Kidney (tissue), 13 donors: ENCODE measurements at regions not wholly inside any gene's neighbourhood (a gene's known extent, or its start where the extent isn't known, plus 50 kb on each side); places are given as distances from the start of the nearest gene placed in this dataset.
A peak's percentile ranks its signal among the peaks of the same experiment; 100 is the strongest.
"Not testable (repeated sequence)": the region's sequence is repeated elsewhere in the genome, so short reads cannot be mapped to it uniquely, and the experiment has no call there.

Experiments used
- DNase-seq, 5 donors: peaks; one replicate each; pipeline ENCODE4 v3.0.0-alpha.2; 2013 to 2020
- FAIRE-seq: peaks from 2 replicates; lab custom pipeline; 2012; peaks lifted over from hg19 to GRCh38; lab: Jason Lieb, UNC
- H3K27ac ChIP-seq, 2 donors: one replicate each; pipeline ENCODE4 v1.7.0; 2013; ENCODE audit warnings: low read depth in 2 of 2, low read length in 2 of 2, inconsistent platforms in 1 of 2
- H3K27me3 ChIP-seq: one replicate; pipeline ENCODE4 v1.7.1; 2013; ENCODE audit warnings: low read length, inconsistent platforms; ENCODE audit not compliant: control insufficient read depth, insufficient read depth
- H3K36me3 ChIP-seq, 3 donors: one replicate each; pipeline versions ENCODE4 v1.7.0 to v1.7.1; 2013; ENCODE audit warnings: low read length in 3 of 3, control low read depth in 1 of 3, inconsistent platforms in 1 of 3; ENCODE audit not compliant: insufficient read depth in 3 of 3, control insufficient read depth in 2 of 3
- H3K4me1 ChIP-seq, 3 donors: one replicate each; pipeline versions ENCODE4 v1.7.0 to v1.7.1; 2013; ENCODE audit warnings: low read length in 3 of 3, inconsistent platforms in 1 of 3, low read depth in 1 of 3; ENCODE audit not compliant: control insufficient read depth in 2 of 3, insufficient read depth in 2 of 3
- H3K4me3 ChIP-seq, 3 donors: one replicate each; pipeline versions ENCODE4 v1.7.0 to v1.8.1; 2013; ENCODE audit warnings: low read length in 3 of 3, control low read depth in 1 of 3, inconsistent platforms in 1 of 3
- H3K9ac ChIP-seq, 3 donors: one replicate each; pipeline versions ENCODE4 v1.7.0 to v1.7.1; 2013; ENCODE audit warnings: low read length in 3 of 3, control low read depth in 1 of 3, inconsistent platforms in 1 of 3
- H3K9me3 ChIP-seq, 3 donors: one replicate each; pipeline versions ENCODE4 v1.7.0 to v1.7.1; 2013; ENCODE audit warnings: low read length in 3 of 3, control low read depth in 1 of 3, inconsistent platforms in 1 of 3; ENCODE audit not compliant: control insufficient read depth in 2 of 3, insufficient read depth in 1 of 3
- intact Hi-C: fragments of 100-400 bp; cut with DNase I; formaldehyde crosslinking; loops from one replicate; pipeline ENCODE4 v1.11.1; 2022
- TF ChIP-seq, protein P1 (sequence below): IDR thresholded peaks from 3 replicates; pipeline ENCODE4 v1.5.1; 2012; ENCODE audit warnings: mild to moderate bottlenecking, moderate library complexity, borderline replicate concordance; ENCODE audit not compliant: insufficient read depth; ENCODE audit errors: extremely low read depth
- donor health status: control.
- donor health status: control.
- donor health status: control.
- donor health status: control.
- donor health status: control.
- donor health status: DM: yes; HTN: yes; CAD: no.
- donor health status: Normal renal cell carcinoma (clear cell type).

DNA sequence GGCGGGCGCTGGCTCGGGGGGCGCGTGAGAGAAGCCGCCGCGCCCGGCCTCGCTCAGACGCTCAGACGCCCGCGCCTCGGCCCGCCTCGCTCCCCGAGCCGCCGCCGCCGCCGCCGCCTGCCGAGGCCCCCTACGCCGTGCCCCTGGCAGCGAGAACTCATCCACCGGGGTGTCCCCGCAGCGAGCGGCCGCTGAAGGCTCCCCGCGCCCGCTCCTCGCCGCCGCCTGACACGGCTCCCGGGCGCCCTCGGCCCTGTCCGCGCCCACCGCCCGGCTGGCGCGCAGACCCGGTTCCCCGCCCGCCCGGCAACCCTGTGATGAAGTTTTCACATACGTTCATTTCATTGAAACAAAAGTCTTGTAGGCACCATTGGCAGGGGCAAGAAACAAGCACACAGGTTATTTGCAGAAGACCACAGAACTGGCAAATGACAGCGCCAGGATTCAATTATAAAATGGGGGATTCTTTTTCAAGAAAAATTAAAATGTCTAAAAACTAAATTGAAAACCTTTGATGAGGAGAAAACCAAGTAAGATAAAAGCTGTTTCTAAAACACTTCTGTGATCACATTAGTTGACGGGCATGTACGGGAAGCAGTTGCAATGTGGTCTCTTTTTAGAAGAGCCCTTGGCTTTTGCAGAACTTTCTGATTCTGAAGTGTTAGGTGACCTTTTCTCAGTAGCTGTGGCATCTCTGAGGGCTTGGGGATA lies 50.5 kb upstream of the TUBA3D start:
- Histone ChIP-seq H3K9ac (no peak overlapping the region), H3K4me1 (no peaks in the 10 kb centered on the region), H3K27ac (no peak overlapping the region), H3K9me3 (peaks cover 0 to 4% (median 0%) of the 10 kb centered on the region in 3 donors), H3K4me3 (no peak overlapping the region), H3K36me3 (no peaks in the 10 kb centered on the region), H3K27me3 (peaks cover 5% of the 10 kb centered on the region)
- intact Hi-C loops: no loop called here
- FAIRE-seq (no peak), DNase-seq (peak in 3 of 5 donors; percentile 28 to 36 (median 29))
- TF ChIP-seq, protein P1, sequence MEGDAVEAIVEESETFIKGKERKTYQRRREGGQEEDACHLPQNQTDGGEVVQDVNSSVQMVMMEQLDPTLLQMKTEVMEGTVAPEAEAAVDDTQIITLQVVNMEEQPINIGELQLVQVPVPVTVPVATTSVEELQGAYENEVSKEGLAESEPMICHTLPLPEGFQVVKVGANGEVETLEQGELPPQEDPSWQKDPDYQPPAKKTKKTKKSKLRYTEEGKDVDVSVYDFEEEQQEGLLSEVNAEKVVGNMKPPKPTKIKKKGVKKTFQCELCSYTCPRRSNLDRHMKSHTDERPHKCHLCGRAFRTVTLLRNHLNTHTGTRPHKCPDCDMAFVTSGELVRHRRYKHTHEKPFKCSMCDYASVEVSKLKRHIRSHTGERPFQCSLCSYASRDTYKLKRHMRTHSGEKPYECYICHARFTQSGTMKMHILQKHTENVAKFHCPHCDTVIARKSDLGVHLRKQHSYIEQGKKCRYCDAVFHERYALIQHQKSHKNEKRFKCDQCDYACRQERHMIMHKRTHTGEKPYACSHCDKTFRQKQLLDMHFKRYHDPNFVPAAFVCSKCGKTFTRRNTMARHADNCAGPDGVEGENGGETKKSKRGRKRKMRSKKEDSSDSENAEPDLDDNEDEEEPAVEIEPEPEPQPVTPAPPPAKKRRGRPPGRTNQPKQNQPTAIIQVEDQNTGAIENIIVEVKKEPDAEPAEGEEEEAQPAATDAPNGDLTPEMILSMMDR: no peak

DNA sequence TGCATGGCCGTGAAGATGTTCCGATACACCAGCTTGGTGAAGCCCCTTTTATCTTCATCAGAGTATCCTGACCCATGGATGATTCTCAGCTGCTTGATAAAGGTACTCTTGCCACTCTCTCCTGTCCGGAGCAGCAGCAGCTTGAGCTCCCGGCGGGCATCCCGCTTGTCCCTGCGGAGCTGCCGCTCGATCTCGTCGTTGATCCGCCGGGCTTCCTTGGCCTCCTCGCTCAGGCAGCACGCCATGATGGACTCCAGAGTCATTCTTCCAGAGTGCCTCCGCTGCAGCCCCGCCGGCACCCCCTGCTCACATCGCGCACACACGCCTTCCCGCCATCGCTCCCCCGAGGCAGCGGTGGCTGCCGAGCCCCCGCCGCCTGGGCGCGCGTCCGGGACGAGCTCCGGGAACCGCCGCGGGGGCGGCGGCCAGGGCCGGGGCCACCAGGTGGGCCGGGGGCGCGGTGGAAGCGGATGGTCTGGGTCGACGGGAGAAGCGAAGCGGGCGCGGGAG lies 51.3 kb upstream of the TUBA3D start:
- not testable (repeated sequence) for FAIRE-seq, H3K36me3 ChIP-seq, H3K27ac ChIP-seq

DNA sequence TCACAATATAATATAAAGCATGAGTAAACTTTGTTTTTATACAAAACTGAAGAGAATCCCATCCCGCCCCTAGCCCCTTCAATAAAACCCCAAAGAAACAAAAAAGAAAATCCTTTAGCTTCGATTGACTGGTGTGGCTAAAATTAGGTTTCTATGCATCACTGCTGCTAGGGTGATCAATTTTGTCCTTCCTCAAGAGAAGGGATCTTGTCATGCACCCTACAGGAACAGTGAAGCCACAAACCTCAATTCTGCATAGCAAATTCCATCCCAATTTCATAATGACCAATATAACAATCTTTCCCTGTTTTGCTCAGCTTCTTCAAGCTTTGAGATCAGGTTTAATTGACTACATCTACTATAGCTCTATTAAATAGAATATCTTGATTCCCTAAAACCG lies 55.2 kb upstream of the TUBA3D start:
- H3K27me3 ChIP-seq, intact Hi-C loops, DNase-seq, H3K4me3 ChIP-seq, H3K27ac ChIP-seq, H3K9me3 ChIP-seq, H3K9ac ChIP-seq, FAIRE-seq, H3K36me3 ChIP-seq, H3K4me1 ChIP-seq: not testable (repeated sequence)

More for the DNA sequence above, 51.3 kb upstream of the TUBA3D start:
- H3K9me3 ChIP-seq, H3K4me3 ChIP-seq, H3K27me3 ChIP-seq, intact Hi-C loops, H3K4me1 ChIP-seq, H3K9ac ChIP-seq: not testable (repeated sequence)
- peak in 3 of 5 donors; percentile 13 to 19 (median 15) for DNase-seq

DNA sequence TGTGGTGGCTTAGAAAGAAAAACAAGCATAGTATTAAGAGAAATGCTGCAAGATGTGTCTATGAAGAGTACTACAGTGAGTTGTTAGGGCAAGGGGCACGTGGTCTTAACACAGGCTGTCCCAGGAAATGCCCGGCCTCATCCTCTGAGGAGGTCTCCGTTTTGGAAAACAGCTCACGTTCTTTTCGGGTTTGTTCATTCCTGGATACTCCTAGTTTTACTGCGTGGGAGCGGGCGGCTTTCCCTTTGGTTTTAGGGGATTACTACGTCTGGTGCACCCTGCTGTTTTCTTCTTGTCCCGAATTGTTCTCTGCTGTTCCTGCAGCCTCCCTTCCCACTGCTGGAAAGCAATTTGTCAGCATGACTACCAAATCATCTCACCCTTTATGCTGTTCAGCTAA lies 55.5 kb upstream of the RAB6D start:
- DNase-seq: peak in 1 of 5 donors; percentile 13
- Histone ChIP-seq H3K4me1 (no peaks in the 10 kb centered on the region), H3K27me3 (peaks cover 2% of the 10 kb centered on the region), H3K9ac (no peak overlapping the region), H3K4me3 (no peak overlapping the region), H3K36me3 (no peaks in the 10 kb centered on the region), H3K27ac (no peak overlapping the region), H3K9me3 (peaks cover 0 to 3% (median 0%) of the 10 kb centered on the region in 3 donors)
- TF ChIP-seq, protein P1: no peak
- intact Hi-C loops: no loop called here
- no peak for FAIRE-seq
